ENCODE measurements at regions not wholly inside any gene's neighbourhood (a gene's known extent, or its start where the extent isn't known, plus 50 kb on each side); places are given as distances from the start of the nearest gene placed in this dataset.

DNA sequence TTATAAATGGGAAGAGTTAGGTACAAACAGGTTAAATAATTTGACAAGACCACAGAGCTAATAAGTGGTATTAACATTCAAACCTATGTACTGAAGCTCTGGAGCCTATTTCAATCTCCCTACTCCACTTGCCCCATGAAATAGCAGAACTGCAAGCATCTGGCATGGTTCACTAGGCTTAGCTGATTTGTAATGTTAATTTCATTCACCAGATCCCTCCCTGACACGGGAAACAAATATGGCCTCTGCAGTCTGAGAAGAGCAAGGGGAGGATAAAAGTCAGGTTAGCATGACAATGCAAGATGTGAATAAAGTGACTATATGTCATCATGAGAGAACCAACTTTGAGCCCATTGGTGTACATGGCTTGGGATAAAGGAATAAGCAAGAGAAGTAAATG is 428.8 kb downstream of the BRINP1 start:
- H3K27ac ChIP-seq: no peak overlapping the region
- no peaks in the 10 kb centered on the region for H3K36me3 ChIP-seq
- H3K4me1 ChIP-seq: no peaks in the 10 kb centered on the region
- no peaks in the 10 kb centered on the region for H4K20me1 ChIP-seq
- no peak overlapping the region for H3K4me3 ChIP-seq
- H3K27me3 ChIP-seq: no peaks in the 10 kb centered on the region
- H3K9me3 ChIP-seq: no peaks in the 10 kb centered on the region
- TF ChIP-seq Cebpa-rat (IDR thresholded peaks at IDR 0.05): no peak
- H3K9ac ChIP-seq: no peak overlapping the region
- no peak overlapping the region for H3K4me2 ChIP-seq

DNA sequence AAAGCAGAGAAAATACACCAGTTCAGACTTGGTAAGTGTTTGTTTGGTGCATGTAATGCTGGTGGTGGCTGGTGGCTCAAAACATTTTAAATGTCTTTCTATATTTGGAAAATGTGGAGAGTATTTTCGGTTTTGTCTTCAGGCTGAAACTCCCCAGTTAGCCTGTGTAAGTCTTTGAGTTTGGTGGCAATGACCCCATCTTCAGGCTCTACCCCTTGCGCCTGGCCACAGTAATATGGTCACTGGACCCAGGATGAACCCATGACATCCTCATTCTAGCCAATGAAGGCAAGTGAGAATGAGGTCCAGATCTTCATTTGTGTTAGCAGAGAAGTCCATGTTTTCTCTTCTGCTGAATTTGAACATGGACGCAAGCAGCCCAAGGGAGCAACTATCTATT is 422.6 kb downstream of the BRINP1 start:
- H3K9me3 ChIP-seq: no peaks in the 10 kb centered on the region
- no peaks in the 10 kb centered on the region for H4K20me1 ChIP-seq
- no peak overlapping the region for H3K27ac ChIP-seq
- H3K4me1 ChIP-seq: no peaks in the 10 kb centered on the region
- no peak overlapping the region for H3K9ac ChIP-seq
- no peaks in the 10 kb centered on the region for H3K27me3 ChIP-seq
- no peak overlapping the region for H3K4me3 ChIP-seq
- H3K36me3 ChIP-seq: no peaks in the 10 kb centered on the region
- TF ChIP-seq Cebpa-rat (IDR thresholded peaks at IDR 0.05): no peak
- H3K4me2 ChIP-seq: no peak overlapping the region

DNA sequence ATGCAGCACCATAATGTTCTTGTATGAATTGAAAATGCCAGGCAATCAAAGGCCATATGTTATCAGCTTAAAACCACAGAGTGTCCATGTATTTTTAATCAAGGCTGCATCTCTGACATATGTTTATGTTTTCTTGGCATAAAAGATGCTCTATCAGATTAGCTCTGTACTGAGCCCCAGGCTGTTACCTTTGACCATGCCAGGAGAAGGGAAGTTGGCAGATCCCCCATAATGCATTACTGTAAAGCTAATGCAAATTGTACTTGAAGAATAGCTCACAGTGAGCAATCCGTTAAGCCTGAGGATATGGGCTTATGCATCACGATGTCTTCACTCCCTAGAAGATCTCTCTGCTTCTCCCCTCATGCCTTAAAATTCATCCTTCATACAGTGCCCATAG is 414.4 kb downstream of the BRINP1 start:
- Histone ChIP-seq H4K20me1 (no peaks in the 10 kb centered on the region), H3K4me2 (no peak overlapping the region), H3K4me3 (no peak overlapping the region), H3K9ac (no peak overlapping the region), H3K27me3 (no peaks in the 10 kb centered on the region), H3K36me3 (no peaks in the 10 kb centered on the region), H3K9me3 (no peaks in the 10 kb centered on the region), H3K27ac (no peak overlapping the region), H3K4me1 (no peaks in the 10 kb centered on the region)
- TF ChIP-seq Cebpa-rat (IDR thresholded peaks at IDR 0.05): no peak

DNA sequence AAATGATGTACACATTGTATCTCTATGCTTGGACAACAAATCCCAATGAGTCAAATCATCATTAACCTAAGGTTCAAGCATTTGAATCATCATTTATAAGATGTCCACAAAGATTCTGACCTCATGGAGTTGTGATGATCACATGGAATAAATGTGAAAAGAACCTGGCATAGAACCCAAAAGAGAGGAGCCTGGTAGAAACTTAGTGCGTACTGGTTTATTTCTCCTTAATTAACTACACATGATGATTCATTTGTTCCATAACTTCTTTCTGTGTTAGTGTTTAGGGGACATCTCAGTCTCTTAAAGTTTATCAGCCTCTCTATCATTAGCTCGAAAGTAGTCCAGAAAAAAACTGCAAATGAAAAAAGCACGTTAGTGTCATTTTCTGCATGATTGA is 411.6 kb downstream of the BRINP1 start:
- H3K4me1 ChIP-seq: no peaks in the 10 kb centered on the region
- H3K36me3 ChIP-seq: no peaks in the 10 kb centered on the region
- no peaks in the 10 kb centered on the region for H3K9me3 ChIP-seq
- TF ChIP-seq Cebpa-rat (IDR thresholded peaks at IDR 0.05): no peak
- no peak overlapping the region for H3K4me3 ChIP-seq
- no peak overlapping the region for H3K4me2 ChIP-seq
- no peak overlapping the region for H3K27ac ChIP-seq
- no peaks in the 10 kb centered on the region for H4K20me1 ChIP-seq
- no peak overlapping the region for H3K9ac ChIP-seq
- no peaks in the 10 kb centered on the region for H3K27me3 ChIP-seq

DNA sequence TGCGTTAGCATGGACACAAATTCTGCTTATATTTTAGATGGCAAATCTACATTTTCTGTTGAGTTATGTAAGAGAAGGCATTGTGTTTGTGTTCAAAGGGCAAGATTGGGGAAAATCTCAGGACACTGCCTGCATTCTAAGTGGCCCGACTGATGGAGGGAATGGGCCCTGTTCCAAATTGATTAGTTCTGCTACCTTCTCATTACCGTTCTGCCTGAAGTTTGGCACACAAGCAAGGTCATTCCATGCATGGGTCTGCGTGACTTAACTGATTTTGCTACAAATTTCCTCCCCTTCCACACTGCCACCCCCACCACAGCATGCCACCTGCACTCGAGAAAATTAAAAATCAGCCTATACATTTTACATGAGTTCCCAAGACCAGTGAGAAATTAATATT is 409.9 kb downstream of the BRINP1 start:
- TF ChIP-seq Cebpa-rat (IDR thresholded peaks at IDR 0.05): no peak

DNA sequence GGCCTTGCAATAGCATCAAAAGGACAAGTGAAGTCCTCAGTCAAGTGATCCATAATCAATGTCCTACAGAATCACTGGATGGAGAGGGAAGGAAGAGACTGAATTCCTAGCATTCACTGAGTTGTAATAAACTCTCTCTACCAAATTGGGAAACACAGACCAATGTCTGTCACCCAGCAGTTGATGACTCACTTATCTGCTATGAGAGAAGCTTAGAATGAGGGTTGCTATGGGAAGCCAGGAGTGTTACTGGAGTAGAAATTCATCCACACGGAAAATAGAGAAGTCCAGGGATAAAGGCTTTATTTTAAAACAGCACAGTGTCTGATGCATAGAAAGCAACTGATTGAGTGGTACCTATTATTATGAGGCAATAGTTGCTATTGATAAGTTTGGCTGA is 407.4 kb downstream of the BRINP1 start:
- no peak overlapping the region for H3K27ac ChIP-seq
- no peak overlapping the region for H3K9ac ChIP-seq
- H3K4me2 ChIP-seq: no peak overlapping the region

More for the DNA sequence above, 409.9 kb downstream of the BRINP1 start:
- Histone ChIP-seq H3K27ac (no peak overlapping the region), H3K36me3 (no peaks in the 10 kb centered on the region), H3K4me3 (no peak overlapping the region), H3K4me2 (no peak overlapping the region), H3K4me1 (no peaks in the 10 kb centered on the region), H3K9ac (no peak overlapping the region), H4K20me1 (no peaks in the 10 kb centered on the region), H3K9me3 (no peaks in the 10 kb centered on the region), H3K27me3 (no peaks in the 10 kb centered on the region)

DNA sequence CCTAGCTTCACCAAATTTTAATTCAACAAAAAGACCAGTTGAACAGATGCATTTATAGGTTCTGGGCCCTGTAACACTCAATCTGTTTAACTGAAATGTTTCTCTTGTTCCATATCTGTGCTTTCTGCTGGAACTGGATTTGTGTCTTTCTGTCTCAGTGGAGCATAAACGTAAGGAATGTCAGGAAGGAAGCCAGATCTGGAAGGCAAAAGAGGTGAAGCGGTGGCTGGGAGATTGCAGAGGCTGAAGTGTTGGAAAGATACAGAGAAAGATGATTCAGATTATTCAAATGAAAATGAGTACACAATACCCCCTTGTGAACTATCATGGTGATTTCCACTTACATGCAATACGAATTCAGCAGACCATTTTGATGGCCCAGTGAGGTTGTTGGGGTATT is 406.8 kb downstream of the BRINP1 start:
- H3K9me3 ChIP-seq: no peaks in the 10 kb centered on the region

More for the DNA sequence above, 407.4 kb downstream of the BRINP1 start:
- Histone ChIP-seq H3K4me1 (no peaks in the 10 kb centered on the region), H4K20me1 (no peaks in the 10 kb centered on the region), H3K4me3 (no peak overlapping the region), H3K9me3 (no peaks in the 10 kb centered on the region), H3K36me3 (no peaks in the 10 kb centered on the region), H3K27me3 (no peaks in the 10 kb centered on the region)
- no peak for TF ChIP-seq Cebpa-rat (IDR thresholded peaks at IDR 0.05)

DNA sequence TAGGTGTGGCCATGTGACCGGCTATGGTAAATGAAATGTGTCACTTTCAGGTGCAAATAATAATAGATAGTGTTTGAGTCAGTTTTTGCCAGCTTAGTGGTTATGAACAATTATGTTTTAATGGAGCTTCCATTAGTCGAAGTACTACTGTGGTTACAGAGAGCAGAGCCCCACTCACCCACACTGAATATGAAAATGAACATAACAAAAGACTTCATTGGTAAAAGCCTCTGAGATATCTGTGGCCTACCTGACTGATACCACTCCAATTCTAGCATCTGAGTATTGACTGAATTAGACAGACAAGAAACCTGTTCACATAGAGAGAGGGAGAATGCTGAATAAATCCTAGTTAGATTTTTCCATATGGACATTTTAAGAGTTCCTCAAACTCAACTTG is 405.6 kb downstream of the BRINP1 start:
- H3K9ac ChIP-seq: no peak overlapping the region
- H3K9me3 ChIP-seq: no peaks in the 10 kb centered on the region
- no peak overlapping the region for H3K27ac ChIP-seq
- no peaks in the 10 kb centered on the region for H4K20me1 ChIP-seq
- H3K36me3 ChIP-seq: no peaks in the 10 kb centered on the region
- H3K4me1 ChIP-seq: no peaks in the 10 kb centered on the region
- no peak for TF ChIP-seq Cebpa-rat (IDR thresholded peaks at IDR 0.05)
- H3K4me3 ChIP-seq: no peak overlapping the region
- no peaks in the 10 kb centered on the region for H3K27me3 ChIP-seq
- no peak overlapping the region for H3K4me2 ChIP-seq

More for the DNA sequence above, 406.8 kb downstream of the BRINP1 start:
- Histone ChIP-seq H3K27me3 (no peaks in the 10 kb centered on the region), H3K27ac (no peak overlapping the region), H3K4me2 (no peak overlapping the region), H4K20me1 (no peaks in the 10 kb centered on the region), H3K4me3 (no peak overlapping the region), H3K4me1 (no peaks in the 10 kb centered on the region), H3K9ac (no peak overlapping the region), H3K36me3 (no peaks in the 10 kb centered on the region)
- TF ChIP-seq Cebpa-rat (IDR thresholded peaks at IDR 0.05): no peak

DNA sequence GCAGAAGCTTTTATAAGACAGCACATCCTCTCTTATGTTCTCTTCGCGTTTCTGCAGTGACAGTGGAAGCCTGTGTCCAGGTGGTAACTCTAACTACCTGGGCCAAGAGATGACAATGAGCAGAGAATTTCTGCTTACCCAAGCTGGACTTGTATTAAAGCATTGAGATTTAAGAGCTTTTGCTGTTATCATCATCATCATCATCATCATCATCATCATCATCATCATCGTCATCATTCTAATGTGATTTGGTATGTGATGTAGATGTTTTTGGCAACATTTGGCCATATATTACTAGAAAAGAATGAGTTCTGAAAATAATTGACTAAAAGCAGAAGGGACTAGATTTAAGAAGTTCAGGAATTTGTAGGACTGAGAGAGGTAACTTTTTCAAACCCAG is 401.3 kb downstream of the BRINP1 start:
- Histone ChIP-seq H3K9ac (no peak overlapping the region), H3K4me3 (no peak overlapping the region), H3K36me3 (no peaks in the 10 kb centered on the region), H3K4me2 (no peak overlapping the region), H3K27ac (no peak overlapping the region), H3K27me3 (no peaks in the 10 kb centered on the region), H4K20me1 (no peaks in the 10 kb centered on the region), H3K9me3 (no peaks in the 10 kb centered on the region), H3K4me1 (no peaks in the 10 kb centered on the region)
- no peak for TF ChIP-seq Cebpa-rat (IDR thresholded peaks at IDR 0.05)

DNA sequence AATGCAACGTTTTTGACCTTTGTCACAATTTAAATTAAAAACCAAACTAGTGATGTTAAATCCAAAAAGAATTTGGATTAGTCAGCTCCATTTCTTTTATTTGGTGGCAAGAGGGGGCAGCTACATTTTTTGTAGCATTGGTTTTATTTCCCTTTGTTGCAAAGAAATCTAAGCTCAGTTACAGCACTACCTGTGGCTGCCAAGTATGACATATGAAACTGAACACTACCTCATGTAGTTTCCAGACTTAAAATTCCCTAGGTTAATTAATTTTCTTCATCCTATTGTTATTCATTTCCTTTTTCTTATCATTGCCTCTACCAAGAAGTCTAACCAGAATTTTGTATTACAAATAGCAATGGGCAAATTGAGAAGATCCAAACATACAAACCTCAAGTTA is 393.5 kb downstream of the BRINP1 start:
- H3K4me3 ChIP-seq: no peak overlapping the region
- no peak overlapping the region for H3K9ac ChIP-seq
- no peaks in the 10 kb centered on the region for H3K36me3 ChIP-seq
- no peak overlapping the region for H3K4me2 ChIP-seq
- no peaks in the 10 kb centered on the region for H4K20me1 ChIP-seq
- H3K27ac ChIP-seq: no peak overlapping the region
- no peaks in the 10 kb centered on the region for H3K27me3 ChIP-seq
- no peak for TF ChIP-seq Cebpa-rat (IDR thresholded peaks at IDR 0.05)
- no peaks in the 10 kb centered on the region for H3K4me1 ChIP-seq
- no peaks in the 10 kb centered on the region for H3K9me3 ChIP-seq

DNA sequence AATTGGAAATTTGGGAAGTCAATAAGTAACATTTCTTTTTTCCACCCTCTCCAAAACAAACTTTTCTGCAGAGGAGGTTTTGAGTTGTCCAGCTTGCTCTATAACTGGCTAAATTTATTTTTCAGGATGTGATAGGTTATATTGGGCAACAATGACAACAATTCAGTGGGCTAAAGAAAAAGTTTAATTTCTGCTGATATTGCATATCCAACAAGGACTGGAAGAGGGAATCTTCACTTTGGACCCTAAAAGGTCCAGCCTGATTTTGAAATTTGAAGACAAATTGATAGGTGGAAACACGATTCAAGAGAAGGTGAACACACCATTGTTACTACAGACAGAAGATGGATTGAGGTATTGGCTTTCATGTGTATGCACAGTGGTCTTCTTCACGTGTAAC is 393.1 kb downstream of the BRINP1 start:
- Histone ChIP-seq H3K9me3 (no peaks in the 10 kb centered on the region), H3K36me3 (no peaks in the 10 kb centered on the region), H3K4me2 (no peak overlapping the region), H3K4me3 (no peak overlapping the region), H3K27me3 (no peaks in the 10 kb centered on the region), H4K20me1 (no peaks in the 10 kb centered on the region), H3K9ac (no peak overlapping the region), H3K4me1 (no peaks in the 10 kb centered on the region), H3K27ac (no peak overlapping the region)
- no peak for TF ChIP-seq Cebpa-rat (IDR thresholded peaks at IDR 0.05)
